NCI-H146 treated with DMSO at 0.1 percent for 48 hours (cell line): ENCODE measurements at regions not wholly inside any gene's neighbourhood (a gene's known extent, or its start where the extent isn't known, plus 50 kb on each side); places are given as distances from the start of the nearest gene placed in this dataset.
"Not testable (repeated sequence)": the region's sequence is repeated elsewhere in the genome, so short reads cannot be mapped to it uniquely, and the experiment has no call there.

Source experiments
- DNase-seq: peaks from one replicate; lab custom pipeline; 2025; ENCODE audit not compliant: unreplicated experiment; lab: John Stamatoyannopoulos, UW

DNA sequence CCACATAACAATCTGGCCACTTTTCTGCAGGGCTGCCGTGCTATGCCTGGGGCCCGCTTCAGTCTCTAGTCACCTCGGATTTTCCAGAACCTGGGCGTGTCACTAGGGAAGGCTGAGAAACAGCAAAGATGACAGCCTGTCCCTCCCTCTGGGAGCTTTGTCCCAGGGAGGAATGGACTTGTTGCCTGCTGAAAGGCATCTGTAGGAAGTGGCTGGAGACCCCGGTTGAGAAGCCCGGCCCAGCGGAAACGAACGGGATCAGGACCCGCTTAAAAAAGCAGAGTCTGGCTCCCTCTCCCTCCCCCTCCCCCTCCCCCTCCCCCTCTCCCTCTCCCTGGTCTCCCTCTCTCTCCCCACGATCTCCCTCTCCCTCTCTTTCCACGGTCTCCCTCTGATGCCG is 149.5 kb upstream of the ZNF516 start:
- no peak for DNase-seq

DNA sequence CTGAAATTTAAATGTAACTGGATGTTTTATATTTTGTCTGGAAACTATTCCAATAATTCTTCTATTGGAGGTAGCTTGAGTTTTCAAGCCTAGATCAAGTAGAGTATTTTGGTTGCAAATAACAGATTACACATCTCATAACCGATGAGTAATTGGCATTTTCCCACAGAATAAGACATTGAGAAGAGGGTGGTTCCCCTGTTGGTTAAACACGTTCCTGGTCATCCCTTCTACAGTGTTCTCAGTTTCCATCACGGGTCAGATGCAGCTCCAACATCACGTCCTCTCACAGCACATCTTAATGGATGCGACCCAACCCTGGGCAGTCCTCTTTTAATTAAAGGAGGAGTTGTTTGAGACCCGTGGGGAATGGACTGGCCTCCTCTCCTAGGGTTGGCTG is 149.0 kb upstream of the ZNF516 start:
- no peak for DNase-seq

DNA sequence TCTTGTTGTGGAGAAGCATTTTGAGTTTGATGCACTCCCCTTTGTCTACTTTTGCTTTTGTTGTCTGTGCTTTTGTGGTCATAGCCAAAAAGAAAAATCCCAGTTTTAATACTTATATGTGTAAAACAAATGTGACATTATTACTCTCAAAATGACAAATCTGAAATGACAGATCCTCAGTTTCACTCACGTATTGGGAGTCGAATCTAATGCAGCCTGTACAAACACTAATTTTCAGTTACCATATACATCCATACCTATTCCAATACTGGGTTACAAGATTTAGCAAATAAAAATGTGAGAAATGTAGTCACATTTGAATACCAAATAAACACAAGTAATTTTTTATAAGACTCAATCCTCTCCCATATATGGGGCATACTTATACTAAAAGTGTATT is 148.2 kb upstream of the ZNF516 start:
- DNase-seq = no peak

DNA sequence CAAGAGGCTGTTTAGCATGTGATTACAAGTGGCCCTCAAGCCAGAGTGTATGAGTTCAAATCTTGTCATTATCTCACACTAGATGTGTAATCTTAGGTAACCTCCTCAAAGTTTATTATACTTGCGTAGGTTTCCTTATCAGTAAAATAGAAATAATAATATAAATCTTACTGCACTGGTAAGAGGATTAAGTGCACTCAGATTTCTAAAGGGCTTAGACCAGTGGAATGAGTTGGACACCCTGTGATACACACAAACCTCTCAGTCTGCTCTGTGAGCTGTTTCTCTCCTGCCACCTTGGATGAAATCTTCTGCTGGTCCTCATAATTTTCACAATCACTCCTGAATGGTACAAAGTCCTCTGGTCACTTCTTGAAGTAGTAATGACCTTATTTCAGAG is 145.4 kb upstream of the ZNF516 start:
- no peak for DNase-seq

DNA sequence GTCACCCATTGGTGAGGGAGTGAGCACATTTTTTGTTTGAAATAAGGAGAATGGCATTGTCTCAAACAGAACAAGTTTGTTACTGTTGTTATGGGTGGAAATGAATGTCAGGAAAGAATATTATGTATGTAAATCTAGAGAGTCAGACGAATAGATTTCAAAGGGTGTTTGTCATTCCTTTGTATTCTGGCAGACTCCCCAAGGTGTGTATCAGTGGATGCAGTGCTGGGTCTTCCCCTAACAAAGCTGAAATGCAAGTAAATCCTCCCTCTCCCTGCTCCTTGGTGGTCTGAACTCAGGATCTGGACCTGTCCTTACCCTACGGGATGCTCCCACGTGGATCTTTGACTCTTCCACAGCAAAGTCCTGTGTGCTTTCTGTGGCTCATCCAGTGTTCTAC is 139.5 kb upstream of the ZNF516 start:
- DNase-seq = no peak

DNA sequence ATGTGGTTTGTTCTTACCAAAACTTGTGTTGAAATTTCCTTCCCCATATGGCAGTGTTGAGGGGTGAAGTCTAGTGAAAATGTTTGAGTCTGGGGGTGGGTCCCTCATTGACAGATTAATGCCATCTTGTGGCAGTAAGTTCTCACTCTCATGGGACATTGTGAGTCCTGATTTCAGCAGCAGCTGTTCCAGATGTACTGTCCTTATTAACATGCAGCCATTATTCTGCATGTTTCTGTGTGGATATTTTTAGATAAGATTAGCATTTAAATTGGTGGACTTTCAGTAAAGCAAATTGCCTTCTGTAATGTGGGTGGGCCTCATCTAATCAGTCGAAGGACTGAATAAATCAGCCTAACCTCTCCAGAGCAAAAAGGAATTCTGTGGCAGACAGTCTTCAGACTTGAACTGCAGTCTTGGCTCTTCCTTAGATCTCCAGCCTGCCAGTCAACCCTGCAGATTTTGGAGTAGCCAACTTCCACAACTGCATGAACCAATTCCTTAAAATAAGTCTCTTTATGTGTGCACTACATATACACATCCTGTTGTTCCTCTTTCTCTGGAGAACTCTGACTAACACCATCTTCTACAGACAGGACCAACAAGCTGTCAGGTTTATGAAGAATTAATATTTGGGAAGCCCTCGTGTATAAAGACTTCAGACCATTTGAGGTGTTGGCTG is 138.7 kb upstream of the ZNF516 start:
- no peak for DNase-seq

DNA sequence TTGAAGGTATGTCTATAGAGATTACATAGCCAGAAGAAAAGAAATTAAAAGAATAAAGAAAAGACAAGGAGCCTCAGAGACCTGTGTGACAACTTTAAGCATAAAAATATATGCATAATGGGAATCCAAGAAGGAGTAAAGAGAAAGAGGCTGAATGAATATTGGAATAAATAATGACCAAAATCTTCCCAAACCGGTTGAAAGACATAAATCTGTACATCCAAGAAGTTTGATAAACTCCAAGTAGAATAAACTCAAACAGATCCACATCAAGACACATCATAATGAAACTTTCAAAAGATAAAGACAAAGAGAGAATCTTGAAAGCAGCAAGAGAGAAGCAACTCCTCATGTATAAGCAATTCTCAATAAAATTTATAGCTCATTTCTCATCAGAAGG is 132.4 kb upstream of the ZNF516 start:
- DNase-seq = no peak

DNA sequence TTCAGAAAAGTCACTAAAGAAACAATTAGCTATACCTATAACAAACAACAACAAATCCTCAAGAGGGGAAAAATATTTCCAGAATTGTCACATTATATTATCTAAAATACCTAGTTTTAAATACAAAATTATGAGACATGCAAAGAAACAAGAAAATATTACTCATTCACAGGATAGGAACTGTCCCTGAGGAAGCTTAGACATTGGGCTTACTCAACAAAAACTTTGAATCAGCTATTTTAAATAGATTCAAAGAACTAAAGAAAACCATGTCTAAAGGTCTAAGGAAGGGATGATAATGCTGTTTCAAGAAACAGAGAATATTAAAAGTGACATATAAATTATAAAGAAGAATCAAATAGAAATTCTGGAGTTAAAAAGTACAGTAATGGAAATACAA is 131.9 kb upstream of the ZNF516 start:
- no peak for DNase-seq

DNA sequence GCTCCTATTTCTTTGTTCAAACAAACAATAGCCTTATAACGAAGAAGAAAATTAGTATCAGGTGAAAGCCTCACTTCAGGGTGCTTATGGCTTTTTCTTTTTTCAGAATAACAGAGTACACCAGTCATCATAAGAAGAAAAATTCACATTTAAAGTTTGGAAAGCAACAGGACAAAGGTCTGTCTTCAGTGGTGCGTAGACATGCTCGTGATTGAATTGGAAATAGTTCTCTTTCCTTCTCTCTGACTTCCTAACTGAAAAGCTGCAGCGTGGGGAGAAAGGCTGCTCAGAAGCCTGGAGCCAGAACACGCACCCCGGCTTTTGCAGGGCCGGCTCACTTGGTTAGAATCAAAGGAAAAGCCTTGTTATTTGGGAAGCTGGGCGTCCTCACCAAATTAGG is 127.6 kb upstream of the ZNF516 start:
- DNase-seq = peak; percentile 59

DNA sequence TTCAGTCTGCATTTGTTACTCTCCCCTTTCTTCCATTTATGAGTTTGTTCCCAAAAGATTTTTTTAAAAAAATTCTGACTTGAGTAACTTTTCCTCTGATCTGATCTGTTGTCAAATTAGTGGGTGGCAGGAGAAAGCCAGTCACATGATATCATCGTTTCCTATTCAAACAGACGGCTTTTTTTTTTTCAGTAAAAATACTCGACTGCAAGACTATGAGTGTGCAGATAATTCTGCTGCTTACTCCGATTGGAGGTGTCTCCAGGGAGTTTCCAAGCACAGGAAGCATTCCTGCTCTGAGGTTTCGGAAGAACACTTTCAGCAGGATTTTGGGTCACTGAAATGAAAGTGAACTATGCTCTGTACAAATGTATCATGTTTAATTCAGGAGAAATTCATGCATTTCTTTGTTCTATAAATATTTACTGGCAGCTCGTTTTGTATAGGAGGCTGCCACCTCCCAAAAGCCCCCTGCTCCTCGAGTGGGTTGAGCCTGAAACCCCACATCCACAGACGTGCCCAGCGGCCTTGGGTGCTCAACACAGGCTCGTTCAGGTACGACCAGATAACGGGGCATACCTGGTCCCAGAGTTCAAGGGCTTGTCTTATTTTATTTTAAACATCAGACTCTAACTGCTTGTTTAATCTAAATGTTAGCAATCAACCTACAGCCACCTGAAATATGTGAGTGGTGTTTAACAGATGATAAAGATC is 126.9 kb upstream of the ZNF516 start:
- DNase-seq = peak; percentile 87

DNA sequence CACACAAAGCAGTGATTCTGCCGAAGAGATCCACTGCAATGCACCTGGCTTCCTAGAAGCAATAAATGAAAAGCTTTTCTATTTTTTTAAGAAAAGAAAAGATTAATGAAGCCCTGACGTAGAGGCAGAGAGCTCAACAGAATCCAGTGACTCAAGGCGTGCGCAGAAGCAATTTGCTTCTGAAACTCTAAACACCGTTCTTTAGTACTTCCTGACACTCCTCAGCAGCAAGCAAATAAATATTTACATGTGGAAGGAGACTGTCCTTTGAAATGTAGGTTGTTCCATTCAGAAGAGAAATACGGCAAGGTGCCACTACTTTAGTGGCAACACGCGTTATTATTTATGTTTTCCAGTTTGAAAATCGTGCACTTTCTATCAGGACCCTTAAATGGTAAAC is 126.2 kb upstream of the ZNF516 start:
- DNase-seq = peak; percentile 79

DNA sequence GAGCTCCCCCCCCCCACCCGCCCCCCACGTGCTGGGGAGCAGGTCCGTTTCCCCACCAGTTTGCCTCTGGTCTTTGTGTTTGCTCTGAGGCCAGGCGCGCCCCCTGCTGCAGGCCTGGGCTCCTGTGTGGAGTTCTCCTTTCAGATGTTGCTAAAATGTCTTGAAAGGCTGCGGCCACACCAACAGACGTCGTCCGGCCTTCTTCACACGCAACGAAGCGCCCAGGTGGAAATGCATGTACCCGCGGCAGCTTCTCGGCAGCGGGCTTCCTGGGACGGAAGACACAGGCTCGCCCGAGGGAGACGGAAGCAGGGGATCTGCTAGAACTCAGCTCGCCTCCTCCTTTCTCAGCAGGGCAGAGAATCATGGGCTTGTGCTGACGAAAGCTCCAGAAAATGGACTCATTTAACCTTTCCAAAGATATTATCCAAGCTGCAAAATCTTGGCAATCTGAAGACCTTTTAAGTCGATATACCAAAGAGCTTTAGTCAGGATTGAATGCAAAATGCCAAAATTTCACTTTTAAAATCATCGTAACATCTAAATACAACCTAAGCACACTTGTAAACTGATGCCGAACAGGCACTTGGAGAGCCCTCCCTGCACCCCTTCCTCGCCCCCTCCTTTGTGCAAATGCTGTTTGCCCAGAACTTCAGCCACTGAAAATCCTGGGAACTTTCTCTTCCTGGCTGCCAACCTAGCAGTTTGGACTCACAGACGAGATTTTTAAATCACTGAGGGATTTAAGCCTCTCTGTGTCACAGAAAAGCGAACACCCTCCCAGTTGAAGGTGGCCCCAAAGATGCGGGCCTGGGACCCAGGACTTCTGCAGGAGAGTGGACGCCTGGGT is 125.5 kb upstream of the ZNF516 start:
- DNase-seq = peak; percentile 84

DNA sequence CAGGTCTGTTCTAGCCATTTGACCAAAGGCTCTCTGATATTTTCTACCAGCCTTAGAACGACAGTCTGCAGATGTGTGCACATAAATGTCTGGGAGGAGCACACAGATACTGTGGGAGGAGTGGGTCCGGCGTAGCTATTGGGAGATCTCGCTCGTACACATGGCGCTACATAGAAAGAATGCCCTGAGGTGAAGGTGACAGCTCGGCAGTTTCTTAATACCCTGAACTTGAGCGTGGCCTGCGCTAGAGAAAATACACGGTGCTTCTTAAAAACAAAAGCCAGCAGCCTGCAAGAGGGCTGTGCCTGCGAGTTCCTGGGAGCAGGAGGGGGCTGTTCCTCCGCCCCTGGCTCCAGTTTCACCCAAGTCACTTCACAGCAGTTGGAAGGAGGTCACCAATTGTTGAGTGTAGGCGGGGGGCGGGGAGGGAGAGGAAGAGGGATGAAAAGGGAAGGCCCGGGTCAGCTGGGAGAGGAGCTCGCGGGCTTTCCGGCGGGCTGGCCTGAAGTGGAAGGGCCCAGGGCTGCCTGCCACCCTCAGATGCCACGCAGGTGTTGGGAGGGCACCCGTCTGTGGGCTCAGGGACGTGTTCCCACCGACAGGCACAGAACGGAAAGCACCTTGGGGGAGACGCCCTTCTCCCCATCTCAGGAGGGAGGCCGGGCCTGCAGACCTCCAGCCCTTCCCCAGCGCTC is 124.7 kb upstream of the ZNF516 start:
- DNase-seq = peak; percentile 59

DNA sequence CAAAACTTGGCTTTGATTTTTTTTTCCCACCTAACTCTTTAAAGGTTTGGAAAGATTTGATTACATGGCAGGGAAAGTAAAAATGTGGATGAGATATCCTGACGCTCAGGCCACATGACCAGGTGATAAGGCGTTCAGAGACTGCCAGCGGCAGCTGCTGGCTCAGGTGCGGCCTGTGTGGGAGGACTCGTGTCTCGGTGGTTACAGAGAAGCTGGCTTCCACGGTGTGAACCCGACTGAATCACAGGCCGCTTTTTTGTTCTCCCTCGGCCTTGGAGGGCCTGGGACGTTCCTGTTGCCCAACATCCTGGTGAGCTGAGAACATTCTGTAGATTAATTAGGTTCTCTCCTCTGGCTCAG is 124.2 kb upstream of the ZNF516 start:
- DNase-seq = peak; percentile 47

DNA sequence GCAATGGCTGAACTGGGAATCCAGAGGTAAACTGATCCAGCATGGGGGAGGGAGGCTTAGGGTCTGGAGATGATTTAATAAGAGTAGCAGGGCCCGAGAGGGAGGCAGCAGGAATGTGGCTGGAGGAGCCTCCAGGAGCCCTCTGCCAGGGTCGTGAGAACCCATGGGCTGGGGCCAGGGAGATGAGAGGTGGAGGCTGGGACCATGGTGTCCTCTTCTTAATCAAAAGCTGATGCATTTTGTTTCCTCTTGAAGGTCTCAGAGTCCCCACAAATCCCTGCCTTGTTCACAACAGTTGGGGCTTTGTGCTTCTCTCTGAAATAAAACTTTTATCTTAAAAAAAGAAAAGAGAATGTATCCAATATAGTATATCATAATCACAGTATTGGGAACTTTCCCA is 123.7 kb upstream of the ZNF516 start:
- no peak for DNase-seq

DNA sequence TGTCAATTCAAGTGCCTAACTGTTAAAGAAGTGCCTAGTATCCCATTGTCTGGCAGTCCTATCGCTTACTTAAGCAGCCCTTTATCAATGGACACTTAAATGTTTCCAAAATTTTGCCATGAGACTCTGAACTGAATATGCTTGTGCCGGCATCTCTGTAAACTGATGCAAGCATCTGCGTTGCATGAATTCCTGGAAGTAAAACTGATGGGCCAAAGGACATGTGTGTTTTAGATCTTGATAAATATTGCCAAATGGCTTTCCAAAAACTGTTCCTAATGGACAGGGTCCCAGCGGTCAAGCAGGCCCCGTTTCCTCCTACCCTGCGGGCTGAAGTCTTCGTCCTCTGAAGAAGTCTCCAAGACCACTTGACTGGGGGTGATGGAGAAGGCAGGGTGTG is 121.3 kb upstream of the ZNF516 start:
- no peak for DNase-seq

DNA sequence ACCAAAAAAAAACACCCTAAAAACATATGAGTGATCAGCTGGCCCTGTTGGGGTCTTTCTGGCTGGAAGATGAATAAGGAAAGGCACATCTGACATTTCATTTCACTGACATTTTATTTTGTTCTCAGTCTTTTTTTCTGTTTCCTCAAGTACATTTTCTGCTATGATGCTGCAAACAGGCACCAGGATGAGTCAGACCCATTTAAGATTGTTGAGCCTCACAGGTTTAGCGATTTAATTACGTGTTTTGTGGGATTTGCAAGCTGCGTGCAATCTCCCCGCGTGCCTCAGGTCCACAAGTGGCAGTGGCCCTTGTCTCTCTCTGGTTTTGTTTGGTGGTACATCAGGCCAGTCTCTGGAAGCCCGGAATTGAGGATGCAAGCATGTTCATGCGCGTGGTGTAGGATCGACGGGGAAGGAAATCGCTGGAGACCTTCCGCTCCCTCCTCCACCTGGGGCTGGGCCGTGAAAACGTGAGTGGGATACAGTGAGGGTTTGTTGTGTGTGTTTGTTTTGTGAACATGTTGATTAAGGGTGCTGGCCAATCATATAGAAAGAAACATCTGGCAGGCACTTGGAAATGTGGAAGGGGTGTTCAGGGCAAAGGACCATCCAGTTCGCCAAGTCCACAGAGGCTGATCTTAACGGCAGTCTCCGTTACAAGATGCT is 120.2 kb upstream of the ZNF516 start:
- no peak for DNase-seq

DNA sequence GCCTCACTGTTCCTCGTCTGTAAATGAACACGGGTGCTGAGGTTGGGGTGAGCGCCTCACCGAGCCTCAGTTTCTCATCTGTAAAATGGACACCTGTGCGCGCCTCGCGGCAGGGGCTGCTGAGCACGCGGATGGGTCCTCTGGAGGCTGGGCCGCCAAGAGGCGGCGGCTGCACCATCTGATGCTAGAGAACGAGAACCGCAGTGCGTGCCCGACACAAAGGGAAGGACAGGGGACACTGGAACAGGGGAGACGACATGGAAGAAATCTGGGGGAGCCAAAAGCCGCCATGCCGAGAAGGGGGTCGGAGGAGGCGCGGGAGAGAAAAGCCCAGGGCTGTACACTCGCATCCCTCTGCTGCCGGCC is 118.7 kb upstream of the ZNF516 start:
- no peak for DNase-seq

DNA sequence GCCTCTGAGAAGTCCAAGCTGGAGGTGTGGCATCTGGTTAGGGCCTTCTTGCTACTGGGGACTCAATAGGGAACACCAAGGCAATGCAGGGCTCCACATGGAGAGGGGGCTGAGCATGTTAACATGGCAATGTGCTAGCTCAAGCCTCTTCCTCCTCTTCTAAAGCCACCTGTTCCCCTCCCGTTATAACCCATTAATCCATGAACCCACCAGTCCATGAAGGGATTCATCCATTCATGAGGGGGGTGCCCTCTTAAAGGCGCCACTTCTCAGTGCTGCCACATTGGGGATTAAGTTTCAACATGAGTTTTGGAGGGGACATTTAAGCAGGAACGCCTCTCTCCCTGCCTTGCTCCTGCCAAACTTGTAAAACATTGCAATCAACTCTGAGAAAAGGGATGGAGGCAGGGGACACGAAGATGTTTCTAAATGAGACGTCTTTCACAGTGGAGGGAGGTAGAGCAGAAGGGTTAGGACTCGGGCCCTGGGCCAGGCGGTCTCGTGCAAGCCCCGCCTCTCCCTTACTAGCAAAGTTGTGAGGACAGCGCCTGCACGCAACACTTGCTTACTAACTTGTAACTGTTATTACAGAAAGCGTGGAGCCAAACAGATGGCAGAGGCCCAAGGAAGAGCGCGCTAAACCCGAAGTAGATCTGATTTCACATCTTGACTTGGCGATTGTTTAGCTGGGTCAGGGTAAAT is 118.2 kb upstream of the ZNF516 start:
- DNase-seq = no peak

DNA sequence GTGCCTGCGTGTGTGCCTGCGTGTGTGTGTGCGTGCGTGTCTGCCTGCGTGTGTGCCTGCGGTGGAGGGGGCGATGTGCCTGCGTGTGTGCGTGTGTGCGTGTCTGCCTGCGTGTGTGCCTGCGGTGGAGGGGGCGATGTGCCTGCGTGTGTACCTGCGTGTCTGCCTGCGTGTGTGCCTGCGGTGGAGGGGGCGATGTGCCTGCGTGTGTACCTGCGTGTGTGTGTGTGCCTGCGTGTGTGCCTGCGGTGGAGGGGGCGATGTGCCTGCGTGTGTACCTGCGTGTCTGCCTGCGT is 116.7 kb upstream of the ZNF516 start:
- DNase-seq = not testable (repeated sequence)
